ENCODE measurements at regions not wholly inside any gene's neighbourhood (a gene's known extent, or its start where the extent isn't known, plus 50 kb on each side); places are given as distances from the start of the nearest gene placed in this dataset.

GRCh38 chr4:26213317-26213716, 107.5 kb upstream of the RBPJ start:
- 100% methylated on average over 1 of the region's 1 CpG for WGBS
- intact Hi-C loops (cut with DNase I): no loop called here
- no peaks in the 10 kb centered on the region for H3K36me3 ChIP-seq
- no peak overlapping the region for H3K4me3 ChIP-seq
- TF ChIP-seq POLR2AphosphoS5 (IDR thresholded peaks at IDR 0.05) (no peak), EP300 (IDR thresholded peaks at IDR 0.05) (no peak), POLR2A (IDR thresholded peaks at IDR 0.05; ENCODE audit: low read depth) (no peak), CTCF (IDR thresholded peaks at IDR 0.05) (no peak)
- peaks cover 0 to 4% (median 0%) of the 10 kb centered on the region in 4 donors for H3K27me3 ChIP-seq
- no peak overlapping the region for H3K27ac ChIP-seq (replicated peaks in 1 of 4)
- H3K4me1 ChIP-seq: no peaks in the 10 kb centered on the region
- H3K9me3 ChIP-seq: no peaks in the 10 kb centered on the region
- no peak for DNase-seq (ENCODE audit: extremely low spot score)

- Histone ChIP-seq H3K9me3 (no peaks in the 10 kb centered on the region), H3K27ac (replicated peaks in 1 of 4) (no peak overlapping the region), H3K4me3 (no peak overlapping the region), H3K27me3 (peaks cover 0 to 4% (median 0%) of the 10 kb centered on the region in 4 donors), H3K36me3 (no peaks in the 10 kb centered on the region), H3K4me1 (no peaks in the 10 kb centered on the region)
- TF ChIP-seq POLR2AphosphoS5 (IDR thresholded peaks at IDR 0.05): no peak
- no peak for DNase-seq (ENCODE audit: extremely low spot score)
- intact Hi-C loops (cut with DNase I): no loop called here
Measured at GRCh38 chr4:26214994-26215393, 105.8 kb upstream of the RBPJ start.

GRCh38 chr4:26215725-26216124, 105.1 kb upstream of the RBPJ start:
- H3K36me3 ChIP-seq: no peaks in the 10 kb centered on the region
- DNase-seq (ENCODE audit: extremely low spot score): no peak
- 90% methylated on average over 6 of the region's 7 CpGs for WGBS
- no peak overlapping the region for H3K27ac ChIP-seq (replicated peaks in 1 of 4)
- peaks cover 0 to 4% (median 0%) of the 10 kb centered on the region in 4 donors for H3K27me3 ChIP-seq
- no peak overlapping the region for H3K4me3 ChIP-seq
- no peaks in the 10 kb centered on the region for H3K4me1 ChIP-seq
- H3K9me3 ChIP-seq: no peaks in the 10 kb centered on the region
- TF ChIP-seq POLR2A (IDR thresholded peaks at IDR 0.05; ENCODE audit: low read depth) (no peak), EP300 (IDR thresholded peaks at IDR 0.05) (no peak), CTCF (IDR thresholded peaks at IDR 0.05) (no peak), POLR2AphosphoS5 (IDR thresholded peaks at IDR 0.05) (no peak)
- intact Hi-C loops (cut with DNase I): no loop called here

GRCh38 chr4:26217481-26217880, 103.3 kb upstream of the RBPJ start:
- Histone ChIP-seq H3K27me3 (peaks cover 0 to 4% (median 0%) of the 10 kb centered on the region in 4 donors), H3K27ac (replicated peaks in 1 of 4) (no peak overlapping the region), H3K4me1 (no peaks in the 10 kb centered on the region), H3K9me3 (no peaks in the 10 kb centered on the region), H3K4me3 (no peak overlapping the region), H3K36me3 (no peaks in the 10 kb centered on the region)
- no peak for DNase-seq (ENCODE audit: extremely low spot score)
- intact Hi-C loops (cut with DNase I): no loop called here
- no peak for TF ChIP-seq EP300 (IDR thresholded peaks at IDR 0.05)
- no peak for TF ChIP-seq POLR2A (IDR thresholded peaks at IDR 0.05; ENCODE audit: low read depth)
- WGBS: 90% methylated on average over 6 of the region's 6 CpGs

- peaks cover 0 to 4% (median 0%) of the 10 kb centered on the region in 4 donors for H3K27me3 ChIP-seq
- DNase-seq (ENCODE audit: extremely low spot score): no peak
- intact Hi-C loops (cut with DNase I): no loop called here
- H3K36me3 ChIP-seq: no peaks in the 10 kb centered on the region
- H3K4me3 ChIP-seq: no peak overlapping the region
- no peaks in the 10 kb centered on the region for H3K9me3 ChIP-seq
- H3K4me1 ChIP-seq: no peaks in the 10 kb centered on the region
- WGBS: 76% methylated on average over 13 of the region's 16 CpGs
- no peak for TF ChIP-seq POLR2A (IDR thresholded peaks at IDR 0.05; ENCODE audit: low read depth)
- TF ChIP-seq CTCF (IDR thresholded peaks at IDR 0.05): no peak
- TF ChIP-seq EP300 (IDR thresholded peaks at IDR 0.05): no peak
- TF ChIP-seq POLR2AphosphoS5 (IDR thresholded peaks at IDR 0.05): no peak
- peak overlapping the region in 3 of 4 donors; percentile 13 to 32 (median 28) for H3K27ac ChIP-seq (replicated peaks in 1 of 4)
Measured at GRCh38 chr4:26217961-26218676, 102.7 kb upstream of the RBPJ start.

Data from esophagus muscularis mucosa (tissue), 4 donors.